Stromal cell of bone marrow (primary cell): ENCODE measurements at regions not wholly inside any gene's neighbourhood (a gene's known extent, or its start where the extent isn't known, plus 50 kb on each side); places are given as distances from the start of the nearest gene placed in this dataset.

Experiments used
- DNase-seq: peaks from one replicate; pipeline ENCODE4 v3.0.0-alpha.2; 2012; ENCODE audit warnings: low read depth

GRCh38 chr5:164394686-164395194 lies 889.3 kb downstream of the MAT2B start:
- no peak for DNase-seq

- DNase-seq, result no peak
Measured at GRCh38 chr5:164412531-164412930, 907.1 kb downstream of the MAT2B start.

DNA sequence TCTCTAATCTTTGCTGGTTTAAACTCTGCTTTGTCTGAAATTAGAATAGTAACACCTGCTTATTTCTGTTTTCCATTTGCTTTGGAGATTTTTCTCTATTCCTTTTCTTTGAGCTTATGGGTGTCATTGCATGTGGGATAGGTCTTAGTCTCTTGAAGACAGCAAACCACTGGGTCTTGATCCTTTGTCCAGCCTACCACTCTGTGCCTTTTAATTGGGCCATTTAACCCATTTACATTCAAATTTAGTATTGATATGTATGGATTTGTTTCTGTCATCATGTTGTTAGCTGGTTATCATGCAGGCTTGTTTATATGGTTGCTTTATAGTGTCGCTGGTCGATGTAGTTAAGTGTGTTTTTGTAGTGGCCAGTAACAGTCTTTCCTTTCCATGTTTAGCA lies 914.7 kb downstream of the MAT2B start:
- no peak for DNase-seq

DNA sequence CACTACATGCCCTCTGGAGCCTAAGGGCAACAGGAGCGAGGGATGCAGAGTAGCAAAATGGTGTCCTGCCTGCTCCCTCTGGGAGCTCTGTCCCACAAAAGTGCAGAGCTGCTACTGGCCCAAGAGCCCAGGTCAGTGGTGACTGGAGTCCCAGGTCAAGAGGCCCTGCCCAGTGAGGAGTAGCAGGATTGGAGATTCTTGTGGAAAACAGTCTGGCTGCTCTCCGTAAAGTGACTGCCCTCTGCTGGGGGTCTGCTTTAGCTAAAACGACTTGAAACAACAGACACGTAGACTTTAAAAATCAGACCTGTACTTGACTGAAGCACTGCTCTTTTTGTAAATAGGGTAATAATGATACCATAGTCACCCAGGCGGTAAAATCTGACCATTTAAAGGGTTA lies 917.0 kb downstream of the MAT2B start:
- no peak for DNase-seq

- DNase-seq, result no peak
Measured at GRCh38 chr5:164431634-164432304, 926.4 kb downstream of the MAT2B start.

DNA sequence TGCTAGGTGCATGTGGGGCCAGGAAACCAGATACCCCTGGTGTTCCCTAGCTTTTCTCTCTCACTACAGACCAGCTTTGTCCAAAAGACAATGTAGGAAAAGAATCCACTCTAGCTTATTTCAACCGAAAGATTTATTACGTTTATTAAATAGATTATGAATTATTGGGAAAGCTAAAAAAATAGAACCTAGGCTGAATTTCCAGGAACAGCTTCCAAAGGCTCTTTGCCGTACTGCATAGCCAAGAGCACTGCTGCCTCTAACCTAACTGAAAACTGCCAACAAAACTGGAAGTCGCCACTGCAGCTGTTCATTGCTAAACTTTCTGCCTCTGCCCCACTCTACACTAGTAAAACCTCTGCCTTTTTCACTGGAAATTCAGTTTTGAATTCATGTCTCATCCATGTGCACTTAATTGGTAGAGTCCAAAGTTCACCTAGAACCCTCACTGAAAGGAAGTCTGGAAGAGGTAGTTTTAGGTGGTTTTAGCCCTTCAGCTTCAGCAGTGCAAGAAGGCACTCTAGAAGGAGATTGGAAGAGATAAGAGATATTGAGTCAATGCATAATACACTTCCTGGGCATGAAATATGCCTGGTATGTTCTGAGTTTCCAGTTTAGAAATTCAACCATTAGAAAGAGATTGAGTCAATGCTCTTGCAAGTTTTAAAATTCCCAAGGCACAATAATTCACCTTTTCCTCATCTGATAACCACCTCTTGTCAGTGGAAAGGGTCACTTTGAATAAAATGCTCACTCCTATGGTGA lies 927.9 kb downstream of the MAT2B start:
- DNase-seq, result no peak

DNA sequence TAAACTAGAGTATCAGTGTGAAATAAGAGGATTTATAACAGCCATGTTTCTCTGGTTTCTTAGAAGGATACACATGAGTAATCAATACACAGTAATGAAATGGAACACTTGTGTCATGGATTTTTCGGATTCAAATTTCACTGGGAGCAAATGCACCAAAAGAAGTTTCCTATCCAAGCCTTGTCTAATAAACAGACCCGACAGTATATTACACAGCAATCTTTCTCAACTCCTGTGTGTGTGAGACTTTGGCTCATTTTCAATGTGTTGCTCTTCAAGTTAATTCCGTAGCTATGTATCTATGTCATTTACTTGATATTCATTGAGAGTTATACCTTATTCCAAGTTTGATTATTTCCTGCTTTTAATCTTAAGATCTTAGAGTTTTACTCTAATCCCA lies 930.2 kb downstream of the MAT2B start:
- peak; percentile 7 for DNase-seq

DNA sequence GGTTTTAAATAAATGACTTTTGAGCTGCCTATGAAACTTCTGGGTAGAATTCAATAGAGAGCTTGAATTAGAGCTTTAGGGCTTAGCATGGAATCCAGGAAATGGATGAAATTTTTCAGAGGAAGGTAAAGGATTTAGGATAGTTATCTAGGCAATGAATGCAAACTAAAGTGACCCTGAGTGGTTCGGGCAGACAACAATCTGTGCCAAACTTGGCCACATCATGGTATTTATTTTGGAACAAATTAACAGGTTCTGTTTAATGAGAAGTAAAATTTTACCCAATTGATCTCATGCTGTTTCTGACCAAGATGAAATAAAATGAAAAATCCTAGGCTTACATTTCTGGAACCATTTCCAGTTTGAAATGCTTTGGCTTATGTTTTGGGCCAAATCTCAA lies 934.4 kb downstream of the MAT2B start:
- no peak for DNase-seq

- DNase-seq, result no peak
Measured at GRCh38 chr5:164449460-164449859, 944.0 kb downstream of the MAT2B start.

DNA sequence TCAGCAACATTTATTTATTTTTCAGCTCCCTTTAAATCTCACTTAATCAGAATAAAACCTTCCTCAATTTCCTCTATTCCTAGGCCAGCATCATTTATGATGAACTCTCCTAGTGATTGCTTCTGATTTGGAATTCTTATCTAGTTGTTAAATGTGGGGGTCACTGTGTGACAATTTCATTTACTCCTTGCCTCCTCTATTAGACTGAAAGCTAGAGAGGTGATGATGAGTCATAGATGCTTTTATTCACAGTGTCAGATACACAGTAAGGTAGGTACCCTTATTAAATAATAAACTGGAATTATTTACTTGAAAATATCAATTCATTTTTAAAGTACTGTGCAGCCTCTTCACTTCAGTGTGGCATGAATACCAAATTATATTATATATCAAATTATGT lies 960.6 kb downstream of the MAT2B start:
- DNase-seq, result no peak

DNA sequence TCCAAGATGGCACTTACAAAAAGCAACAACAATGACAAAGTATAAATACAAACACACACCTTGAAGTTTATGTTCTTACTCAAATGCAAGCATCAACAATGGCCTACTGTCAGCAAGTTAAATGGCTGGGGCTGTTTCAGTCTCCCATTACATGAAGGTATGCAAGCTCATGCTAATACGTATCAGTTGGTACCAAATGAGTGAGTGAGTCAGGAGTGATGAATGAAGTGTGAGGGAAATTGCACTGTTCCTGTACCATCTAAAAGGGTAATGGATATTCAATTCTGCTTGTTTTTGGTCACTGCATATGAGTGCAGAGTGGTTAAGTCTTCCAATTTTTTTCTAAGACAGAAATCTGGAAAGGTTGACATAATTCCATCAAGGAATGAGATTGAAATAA lies 964.9 kb downstream of the MAT2B start:
- no peak for DNase-seq

DNA sequence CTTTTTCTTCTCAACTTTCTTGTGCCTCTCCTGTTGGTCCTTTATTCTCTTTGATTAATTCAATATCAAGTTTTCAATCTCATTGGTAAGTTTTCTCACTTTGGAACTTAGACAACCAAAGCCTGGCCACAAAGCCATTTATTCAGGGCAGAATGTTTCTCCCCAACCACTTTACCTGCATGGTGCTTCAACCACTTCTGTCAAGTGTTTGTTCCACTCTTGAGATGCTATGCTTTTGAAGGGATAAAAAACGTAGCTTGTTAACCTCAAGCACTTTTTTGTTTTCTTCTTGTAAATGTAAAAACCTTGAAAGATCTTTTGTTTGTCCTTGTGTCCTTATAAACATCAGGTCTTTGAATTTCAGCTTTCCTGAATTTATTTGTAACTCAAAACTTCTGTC lies 966.7 kb downstream of the MAT2B start:
- DNase-seq, result no peak

GRCh38 chr5:164475339-164475977 lies 970.0 kb downstream of the MAT2B start:
- peak; percentile 26 for DNase-seq

DNA sequence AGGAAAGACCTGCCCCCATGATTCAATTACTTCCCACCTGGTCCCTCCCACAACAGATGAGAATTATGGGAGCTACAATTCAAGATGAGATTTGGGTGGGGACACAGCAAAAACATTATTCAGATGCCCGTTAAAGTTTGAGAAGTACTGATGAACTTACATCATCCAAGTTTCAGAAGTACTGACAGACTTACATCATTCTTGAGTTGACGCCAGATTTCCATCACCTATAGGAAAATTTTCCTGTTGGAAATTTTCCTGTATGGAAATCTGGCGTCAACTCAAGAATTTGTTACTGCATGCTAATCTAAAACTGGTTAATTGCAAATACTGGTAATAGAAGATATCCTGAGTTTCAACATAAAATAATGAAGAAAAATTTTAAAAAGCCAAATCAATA lies 975.9 kb downstream of the MAT2B start:
- DNase-seq, result no peak

DNA sequence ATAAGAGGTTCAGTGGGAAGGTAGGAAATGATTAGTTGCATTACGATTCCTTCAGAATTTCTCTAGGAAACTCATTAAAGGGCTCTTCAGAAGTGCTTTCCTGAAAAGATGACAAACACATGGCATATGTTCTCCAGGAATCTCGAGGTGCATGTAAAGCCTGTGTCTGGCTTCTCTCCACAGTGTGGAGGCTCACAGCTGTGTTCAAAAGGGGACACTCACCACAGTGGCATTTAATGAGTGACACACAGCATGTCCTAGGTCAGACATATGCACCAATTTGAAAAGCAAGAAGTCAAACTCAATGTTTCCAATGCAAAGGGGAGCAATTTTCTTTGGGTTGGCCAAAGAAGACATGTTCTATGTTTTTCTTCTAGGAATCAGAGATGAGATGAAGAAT lies 976.9 kb downstream of the MAT2B start:
- no peak for DNase-seq

GRCh38 chr5:164484948-164485347 lies 979.5 kb downstream of the MAT2B start:
- no peak for DNase-seq

GRCh38 chr5:164487939-164488338 lies 982.5 kb downstream of the MAT2B start:
- no peak for DNase-seq

GRCh38 chr5:164497311-164498064 lies 992.1 kb downstream of the MAT2B start:
- DNase-seq, result no peak

DNA sequence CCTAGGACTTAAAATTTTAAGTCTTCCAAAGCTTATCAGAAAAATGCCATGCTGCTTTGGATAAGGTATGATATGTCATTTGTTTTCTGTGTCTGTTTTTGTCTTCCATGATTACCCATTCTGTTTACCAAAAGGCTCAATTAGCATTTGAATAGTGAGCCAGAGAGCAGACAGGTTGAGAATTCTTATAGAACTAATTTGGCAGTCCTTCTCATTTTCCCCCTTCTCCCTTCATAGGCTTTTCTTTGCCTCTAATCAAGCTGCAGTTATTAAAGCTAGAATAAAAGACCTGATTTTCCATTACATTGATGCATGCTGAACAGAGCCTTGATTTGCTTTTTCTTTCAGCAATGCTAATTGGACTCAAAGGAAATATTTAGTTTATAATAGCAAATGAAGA lies 993.0 kb downstream of the MAT2B start:
- DNase-seq, result no peak

DNA sequence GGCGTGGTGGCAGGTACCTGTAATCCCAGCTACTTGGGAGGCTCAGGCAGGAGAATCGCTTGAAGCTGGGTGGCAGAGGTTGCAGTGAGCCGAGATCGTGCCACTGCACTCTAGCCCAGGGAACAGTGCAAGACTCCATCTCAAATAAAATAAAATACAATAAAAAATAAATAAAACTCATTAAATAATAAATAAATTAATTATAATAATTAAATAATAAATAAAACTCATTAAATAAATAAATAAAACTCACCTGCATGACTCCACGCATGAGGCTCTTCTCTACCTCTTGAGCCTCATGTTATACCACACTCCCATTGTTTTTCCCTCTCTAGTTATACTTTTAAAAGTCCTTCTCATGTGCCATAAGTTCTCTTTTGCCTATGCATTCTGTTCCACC lies 995.4 kb downstream of the MAT2B start:
- DNase-seq, result no peak

- no peak for DNase-seq
Measured at GRCh38 chr5:164501344-164501743, 995.9 kb downstream of the MAT2B start.

- DNase-seq, result peak; percentile 62
Measured at GRCh38 chr5:164504141-164504772, 998.8 kb downstream of the MAT2B start.
